22Rv1 (cell line): ENCODE measurements at regions not wholly inside any gene's neighbourhood (a gene's known extent, or its start where the extent isn't known, plus 50 kb on each side); places are given as distances from the start of the nearest gene placed in this dataset.
"Not testable (repeated sequence)": the region's sequence is repeated elsewhere in the genome, so short reads cannot be mapped to it uniquely, and the experiment has no call there.

Source experiments
- H3K27ac ChIP-seq: fragments of 450-650 bp; 2 replicates; pipeline ENCODE4 v1.5.1; 2017
- ZFX ChIP-seq: fragments of 450-650 bp; IDR thresholded peaks from 2 replicates; pipeline ENCODE4 v1.6.1; 2017; ENCODE audit warnings: antibody characterized with exemption, borderline replicate concordance
- TF ChIP-seq, protein P1 (sequence below): fragments of 450-650 bp; IDR thresholded peaks from 2 replicates; pipeline ENCODE4 v1.5.1; 2017; ENCODE audit warnings: mild to moderate bottlenecking

DNA sequence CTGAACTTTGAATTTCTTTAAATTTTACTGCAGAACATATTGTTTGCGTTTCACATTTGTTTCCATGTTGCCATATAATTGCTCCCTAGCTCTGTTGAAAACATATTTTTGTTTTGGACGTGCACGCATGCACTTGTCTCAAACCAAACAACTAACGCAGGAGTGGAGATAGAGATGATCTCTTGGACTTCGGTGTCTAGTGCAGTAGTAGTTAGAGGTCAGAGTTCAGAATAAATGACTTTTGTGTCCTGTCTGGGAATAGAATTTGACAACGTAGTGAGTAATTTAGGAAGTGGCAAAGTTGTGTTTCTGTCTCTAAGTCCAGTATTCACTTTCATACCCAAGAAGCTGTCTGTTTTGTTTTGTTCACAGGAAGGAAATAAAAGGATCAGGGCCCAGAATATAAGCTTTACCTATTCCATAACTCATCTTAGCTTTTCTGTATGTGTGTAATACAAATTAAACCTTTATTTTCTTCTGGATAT, 173.8 kb downstream of the AEBP2 start:
- no peak overlapping the region for H3K27ac ChIP-seq
- no peak for TF ChIP-seq ZFX
- TF ChIP-seq, protein P1, sequence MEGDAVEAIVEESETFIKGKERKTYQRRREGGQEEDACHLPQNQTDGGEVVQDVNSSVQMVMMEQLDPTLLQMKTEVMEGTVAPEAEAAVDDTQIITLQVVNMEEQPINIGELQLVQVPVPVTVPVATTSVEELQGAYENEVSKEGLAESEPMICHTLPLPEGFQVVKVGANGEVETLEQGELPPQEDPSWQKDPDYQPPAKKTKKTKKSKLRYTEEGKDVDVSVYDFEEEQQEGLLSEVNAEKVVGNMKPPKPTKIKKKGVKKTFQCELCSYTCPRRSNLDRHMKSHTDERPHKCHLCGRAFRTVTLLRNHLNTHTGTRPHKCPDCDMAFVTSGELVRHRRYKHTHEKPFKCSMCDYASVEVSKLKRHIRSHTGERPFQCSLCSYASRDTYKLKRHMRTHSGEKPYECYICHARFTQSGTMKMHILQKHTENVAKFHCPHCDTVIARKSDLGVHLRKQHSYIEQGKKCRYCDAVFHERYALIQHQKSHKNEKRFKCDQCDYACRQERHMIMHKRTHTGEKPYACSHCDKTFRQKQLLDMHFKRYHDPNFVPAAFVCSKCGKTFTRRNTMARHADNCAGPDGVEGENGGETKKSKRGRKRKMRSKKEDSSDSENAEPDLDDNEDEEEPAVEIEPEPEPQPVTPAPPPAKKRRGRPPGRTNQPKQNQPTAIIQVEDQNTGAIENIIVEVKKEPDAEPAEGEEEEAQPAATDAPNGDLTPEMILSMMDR: no peak

DNA sequence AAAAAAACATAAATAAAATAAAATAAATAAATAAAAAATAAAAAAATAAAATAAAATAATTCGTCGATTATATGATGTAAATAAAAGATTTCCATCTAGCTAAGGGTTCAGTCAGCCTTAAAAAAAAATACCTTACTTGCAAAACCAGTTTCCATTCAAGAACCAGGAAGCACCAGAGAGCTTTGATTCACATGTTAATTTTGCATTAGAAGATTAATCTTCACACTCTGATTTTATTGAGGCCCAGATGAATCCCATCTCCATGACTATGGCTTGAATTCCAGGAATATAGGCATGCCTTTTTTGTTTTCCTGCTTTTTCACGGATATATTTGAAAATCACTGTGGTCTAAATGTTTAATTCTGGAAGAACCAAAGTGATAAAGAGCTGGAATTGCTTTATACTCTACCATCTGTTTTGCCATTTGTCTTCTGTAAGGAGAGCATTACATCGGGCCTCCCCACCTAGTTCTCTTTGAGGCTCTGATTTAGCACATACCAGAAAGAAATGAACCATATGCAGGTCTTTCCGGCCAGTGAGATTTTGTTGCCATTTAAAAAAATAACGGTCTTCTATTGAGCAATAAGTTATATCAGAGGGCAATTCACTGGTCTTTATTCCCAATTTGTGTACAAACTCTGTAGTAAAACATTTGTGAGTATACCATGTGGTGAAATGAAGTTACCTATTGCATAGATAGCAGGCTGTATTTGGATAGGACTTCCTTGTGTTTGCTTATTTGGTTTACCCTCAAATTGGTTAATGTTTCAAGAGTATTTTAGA, 175.5 kb downstream of the AEBP2 start:
- TF ChIP-seq, protein P1: no peak
- no peak for TF ChIP-seq ZFX
- no peak overlapping the region for H3K27ac ChIP-seq

DNA sequence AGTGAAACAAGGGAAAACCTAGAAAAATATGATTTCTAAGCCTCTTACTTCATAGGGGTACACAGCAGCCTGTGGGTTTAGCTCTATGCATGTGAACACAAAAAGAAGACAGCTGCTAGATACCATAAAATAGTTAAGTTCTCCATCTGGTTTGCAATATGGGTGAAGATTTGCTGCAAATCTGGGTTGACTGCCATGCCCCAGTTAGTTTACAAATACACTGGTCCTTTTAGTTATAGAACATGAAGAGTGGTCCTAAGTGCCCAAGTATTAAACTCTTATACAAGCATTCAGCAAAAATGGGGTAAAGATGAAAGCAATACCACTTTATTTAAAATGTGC, 176.1 kb downstream of the AEBP2 start:
- no peak overlapping the region for H3K27ac ChIP-seq
- TF ChIP-seq ZFX: no peak
- TF ChIP-seq, protein P1: no peak

DNA sequence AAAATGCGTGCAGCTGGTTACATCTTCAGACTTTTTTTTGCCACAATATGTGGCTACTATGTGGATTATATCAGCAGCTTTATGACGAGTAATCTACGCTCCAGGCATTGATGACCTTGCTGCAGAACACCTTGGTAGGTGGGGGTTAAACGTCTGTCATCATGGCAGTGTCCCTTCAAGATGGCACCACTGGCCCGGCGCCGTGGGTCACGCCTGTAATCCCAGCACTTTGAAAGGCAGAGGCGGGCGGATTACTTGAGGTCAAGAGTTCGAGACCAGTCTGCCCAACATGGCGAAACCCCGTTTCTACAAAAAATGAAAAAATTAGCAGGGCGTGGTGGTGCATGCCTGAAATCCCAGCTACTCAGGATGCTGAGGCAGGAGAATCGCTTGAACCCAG, 177.5 kb downstream of the AEBP2 start:
- no peak for TF ChIP-seq ZFX
- TF ChIP-seq, protein P1: no peak
- no peak overlapping the region for H3K27ac ChIP-seq

DNA sequence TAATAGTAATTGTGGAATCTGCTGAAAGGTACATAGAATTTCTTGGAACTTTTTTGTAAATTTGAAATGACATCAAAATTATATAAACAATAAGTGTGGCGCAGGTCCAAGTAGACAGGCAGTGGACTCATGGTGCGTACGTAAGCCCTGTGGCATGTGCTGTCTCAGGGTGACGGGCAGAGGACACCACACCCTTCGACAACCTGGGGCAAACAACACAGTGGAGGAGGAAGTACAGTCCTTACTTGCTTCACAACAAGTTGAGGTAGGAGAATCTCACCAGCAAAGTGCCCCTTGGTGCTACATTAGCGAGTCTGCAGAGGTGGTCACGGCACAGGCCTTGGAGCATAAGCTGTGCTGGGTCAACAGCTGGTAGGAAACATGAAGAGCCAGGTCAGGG, 180.9 kb downstream of the AEBP2 start:
- TF ChIP-seq, protein P1: no peak
- no peak for TF ChIP-seq ZFX
- no peak overlapping the region for H3K27ac ChIP-seq

DNA sequence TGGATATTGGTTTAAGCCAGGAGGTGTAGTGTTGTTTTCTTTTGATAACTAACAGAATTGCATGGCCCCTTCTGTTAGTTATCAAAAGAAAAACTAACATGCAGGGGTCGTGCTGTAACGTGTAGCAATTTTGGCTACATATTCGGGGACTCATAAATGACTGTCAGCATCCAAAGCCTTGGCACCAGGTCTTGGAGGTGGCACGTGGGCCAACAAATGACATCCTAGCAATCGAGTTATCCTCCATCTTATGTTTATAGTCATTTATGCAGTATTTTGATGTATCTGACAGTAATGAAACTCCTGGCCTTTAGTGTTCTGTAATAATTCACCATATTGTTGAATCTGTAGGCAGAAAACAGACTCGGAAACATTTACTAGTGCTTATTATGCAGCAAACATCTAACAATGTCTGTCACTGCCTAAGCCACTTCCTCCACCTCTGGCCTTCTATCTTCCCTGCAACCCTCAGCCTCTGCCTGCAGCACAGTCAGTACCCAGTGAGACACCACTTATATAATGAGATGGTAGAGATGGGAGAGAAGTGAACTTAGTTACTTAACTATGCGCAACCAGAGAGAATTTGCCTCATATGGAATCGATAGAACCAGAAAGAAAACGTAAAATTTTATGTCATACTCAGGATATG, 184.6 kb downstream of the AEBP2 start:
- no peak overlapping the region for H3K27ac ChIP-seq
- TF ChIP-seq ZFX: no peak
- TF ChIP-seq, protein P1: no peak

DNA sequence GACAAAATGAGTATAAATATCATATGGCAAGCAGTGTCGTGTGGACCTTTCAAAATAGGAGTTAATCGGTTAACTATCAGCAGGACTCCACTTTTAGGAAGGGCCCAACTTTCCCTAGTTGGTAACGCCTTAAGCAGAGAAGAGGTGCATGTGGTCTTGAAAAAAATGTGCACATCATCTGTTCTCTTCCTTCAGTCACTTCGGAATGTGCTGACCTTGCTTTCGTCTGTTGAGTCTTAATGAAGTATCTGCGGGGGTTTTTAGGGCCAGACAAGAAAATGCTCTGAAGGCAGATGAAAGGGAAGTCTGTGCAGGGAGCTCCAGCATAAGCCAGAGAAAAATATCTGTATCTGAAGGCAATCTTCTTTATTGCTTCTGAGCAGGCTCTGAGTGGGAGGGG, 185.2 kb downstream of the AEBP2 start:
- no peak overlapping the region for H3K27ac ChIP-seq
- TF ChIP-seq, protein P1: no peak
- TF ChIP-seq ZFX: no peak

DNA sequence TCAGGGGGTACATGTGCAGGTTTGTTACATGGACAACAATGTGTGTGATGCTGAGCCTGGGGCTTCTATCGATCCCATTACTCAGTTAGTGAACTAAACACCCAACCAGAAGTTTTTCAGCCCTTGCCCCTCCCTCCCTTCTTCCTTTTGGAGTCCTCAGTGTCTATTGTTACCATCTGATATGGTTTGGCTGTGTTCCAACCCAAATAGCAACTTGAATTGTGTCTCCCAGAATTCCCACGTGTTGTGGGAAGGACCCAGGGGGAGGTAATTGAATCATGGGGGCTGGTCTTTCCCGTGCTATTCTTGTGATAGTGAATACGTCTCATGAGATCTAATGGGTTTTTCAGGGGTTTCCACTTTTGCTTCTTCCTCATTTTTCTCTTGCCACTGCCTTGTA, 186.3 kb downstream of the AEBP2 start:
- H3K27ac ChIP-seq: not testable (repeated sequence)
